Omental fat pad (tissue), 3 donors: ENCODE measurements at regions not wholly inside any gene's neighbourhood (a gene's known extent, or its start where the extent isn't known, plus 50 kb on each side); places are given as distances from the start of the nearest gene placed in this dataset.
"Not testable (repeated sequence)": the region's sequence is repeated elsewhere in the genome, so short reads cannot be mapped to it uniquely, and the experiment has no call there.

ENCODE experiments used
- ATAC-seq: fragments of 150-250 bp; one replicate; pipeline ENCODE4 v1.9.1; 2016; ENCODE audit warnings: mild to moderate bottlenecking, moderate library complexity; ENCODE audit not compliant: low FRiP score
- DNase-seq: peaks from one replicate; pipeline ENCODE4 v3.0.0-alpha.2; 2019; ENCODE audit warnings: low spot score
- CTCF ChIP-seq, 3 donors: fragments of 450-650 bp; IDR thresholded peaks; one replicate each; pipeline ENCODE4 v1.5.1; 2016 to 2017; ENCODE audit warnings: antibody characterized with exemption in 3 of 3, mild to moderate bottlenecking in 3 of 3, moderate library complexity in 2 of 3

GRCh38 chrX:87397103-87397886 lies 120.3 kb upstream of the KLHL4 start:
- no peak for TF ChIP-seq CTCF (IDR thresholded peaks at IDR 0.05)
- DNase-seq, result no peak
- peak; percentile 76 for ATAC-seq

- ATAC-seq (no peak), DNase-seq (no peak)
- no peak for TF ChIP-seq CTCF (IDR thresholded peaks at IDR 0.05)
Measured at GRCh38 chrX:87402256-87402655, 115.3 kb upstream of the KLHL4 start.

GRCh38 chrX:87403551-87403950 lies 114.1 kb upstream of the KLHL4 start:
- no peak for DNase-seq
- TF ChIP-seq CTCF (IDR thresholded peaks at IDR 0.05), result no peak
- ATAC-seq, result no peak

GRCh38 chrX:87409113-87409841 lies 108.3 kb upstream of the KLHL4 start:
- TF ChIP-seq CTCF (IDR thresholded peaks at IDR 0.05), result no peak
- peak; percentile 99 for ATAC-seq
- DNase-seq, result no peak

GRCh38 chrX:87425618-87426017 lies 92.0 kb upstream of the KLHL4 start:
- no peak for TF ChIP-seq CTCF (IDR thresholded peaks at IDR 0.05)
- no peak for DNase-seq
- ATAC-seq, result no peak

GRCh38 chrX:87434618-87435017 lies 83.0 kb upstream of the KLHL4 start:
- ATAC-seq, result no peak
- no peak for DNase-seq
- no peak for TF ChIP-seq CTCF (IDR thresholded peaks at IDR 0.05)

- DNase-seq, ATAC-seq: not testable (repeated sequence)
Measured at GRCh38 chrX:87448613-87449012, 69.0 kb upstream of the KLHL4 start.

GRCh38 chrX:87465757-87466156 lies 51.8 kb upstream of the KLHL4 start:
- ATAC-seq, DNase-seq: not testable (repeated sequence)
